ENCODE measurements at regions not wholly inside any gene's neighbourhood (a gene's known extent, or its start where the extent isn't known, plus 50 kb on each side); places are given as distances from the start of the nearest gene placed in this dataset.

GRCh38 chr22:46067159-46068111, 82.9 kb upstream of the PPARA start:
- no peak for DNase-seq

GRCh38 chr22:46068181-46068592, 82.1 kb upstream of the PPARA start:
- no peak for DNase-seq

GRCh38 chr22:46068593-46069491, 81.5 kb upstream of the PPARA start:
- DNase-seq: no peak

GRCh38 chr22:46069521-46070214, 80.7 kb upstream of the PPARA start:
- DNase-seq: no peak

- DNase-seq: no peak
Measured at GRCh38 chr22:46070215-46070802, 80.0 kb upstream of the PPARA start.

- DNase-seq: peak; percentile 37
Measured at GRCh38 chr22:46070803-46071450, 79.4 kb upstream of the PPARA start.

GRCh38 chr22:46071451-46072109, 78.7 kb upstream of the PPARA start:
- peak; percentile 65 for DNase-seq

GRCh38 chr22:46072110-46072881, 78.0 kb upstream of the PPARA start:
- DNase-seq: no peak

- no peak for DNase-seq
Measured at GRCh38 chr22:46072981-46073682, 77.2 kb upstream of the PPARA start.

- DNase-seq: no peak
Measured at GRCh38 chr22:46073683-46074504, 76.4 kb upstream of the PPARA start.

GRCh38 chr22:46074771-46075551, 75.4 kb upstream of the PPARA start:
- DNase-seq: no peak

- no peak for DNase-seq
Measured at GRCh38 chr22:46075764-46076531, 74.4 kb upstream of the PPARA start.

GRCh38 chr22:46076651-46077339, 73.5 kb upstream of the PPARA start:
- DNase-seq: no peak

- DNase-seq: no peak
Measured at GRCh38 chr22:46077669-46078099, 72.6 kb upstream of the PPARA start.

GRCh38 chr22:46078241-46079092, 71.9 kb upstream of the PPARA start:
- DNase-seq: no peak

All from CD4-positive, alpha-beta T cell treated with Interleukin-4 for 4 hours (primary cell).